ENCODE measurements at regions not wholly inside any gene's neighbourhood (a gene's known extent, or its start where the extent isn't known, plus 50 kb on each side); places are given as distances from the start of the nearest gene placed in this dataset.
A peak's percentile ranks its signal among the peaks of the same experiment; 100 is the strongest.

DNA sequence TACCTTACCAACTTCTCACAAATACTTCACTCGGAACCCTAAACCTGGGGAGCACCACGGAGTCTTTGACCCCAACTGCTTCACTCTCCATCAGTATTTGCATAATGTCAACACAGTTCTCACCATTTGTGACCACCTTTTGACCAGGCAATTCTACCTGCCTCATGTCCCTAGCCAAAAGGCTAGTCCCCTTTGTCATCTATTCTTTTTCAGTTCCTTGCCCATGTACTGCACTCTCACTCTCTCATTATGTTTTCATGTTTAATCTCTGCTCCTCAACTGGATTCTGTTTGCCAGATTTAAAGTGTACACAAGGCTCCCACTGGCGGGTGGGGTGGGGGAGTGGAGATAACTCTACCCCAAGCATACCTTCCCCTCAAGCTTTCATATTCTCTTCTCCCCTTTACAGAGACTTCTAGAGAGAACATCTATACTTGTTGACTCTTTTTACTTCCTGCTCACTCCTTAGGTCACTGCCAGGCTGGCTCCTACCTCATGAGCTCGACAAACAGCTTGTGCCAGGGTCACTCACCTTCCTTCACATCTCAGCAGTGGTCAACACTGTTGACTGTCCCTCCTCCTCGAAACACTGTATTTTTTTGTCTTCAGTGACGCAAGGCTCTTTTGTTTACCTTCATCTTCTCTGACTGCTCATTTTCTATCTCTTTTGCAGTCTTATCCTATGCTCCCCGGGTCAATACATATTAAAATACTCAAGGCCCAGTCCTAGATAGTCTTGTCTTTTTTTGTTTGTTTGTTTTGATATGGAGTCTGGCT, 88.7 kb upstream of the MAP4K3 start:
- 88% methylated on average over 7 of the region's 7 CpGs for WGBS, 2 donors
- no peak for ATAC-seq (ENCODE audit: insufficient read depth, low FRiP score)
- TF ChIP-seq, protein P1, sequence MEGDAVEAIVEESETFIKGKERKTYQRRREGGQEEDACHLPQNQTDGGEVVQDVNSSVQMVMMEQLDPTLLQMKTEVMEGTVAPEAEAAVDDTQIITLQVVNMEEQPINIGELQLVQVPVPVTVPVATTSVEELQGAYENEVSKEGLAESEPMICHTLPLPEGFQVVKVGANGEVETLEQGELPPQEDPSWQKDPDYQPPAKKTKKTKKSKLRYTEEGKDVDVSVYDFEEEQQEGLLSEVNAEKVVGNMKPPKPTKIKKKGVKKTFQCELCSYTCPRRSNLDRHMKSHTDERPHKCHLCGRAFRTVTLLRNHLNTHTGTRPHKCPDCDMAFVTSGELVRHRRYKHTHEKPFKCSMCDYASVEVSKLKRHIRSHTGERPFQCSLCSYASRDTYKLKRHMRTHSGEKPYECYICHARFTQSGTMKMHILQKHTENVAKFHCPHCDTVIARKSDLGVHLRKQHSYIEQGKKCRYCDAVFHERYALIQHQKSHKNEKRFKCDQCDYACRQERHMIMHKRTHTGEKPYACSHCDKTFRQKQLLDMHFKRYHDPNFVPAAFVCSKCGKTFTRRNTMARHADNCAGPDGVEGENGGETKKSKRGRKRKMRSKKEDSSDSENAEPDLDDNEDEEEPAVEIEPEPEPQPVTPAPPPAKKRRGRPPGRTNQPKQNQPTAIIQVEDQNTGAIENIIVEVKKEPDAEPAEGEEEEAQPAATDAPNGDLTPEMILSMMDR (IDR thresholded peaks at IDR 0.05; ENCODE audit: control extremely low read depth, extremely low read depth), result no peak
- DNase-seq, result no peak
- Histone ChIP-seq H3K9ac (ENCODE audit: insufficient read depth in 1 of 2, low read length in 2 of 2) (no peak overlapping the region), H3K27me3 (ENCODE audit: control insufficient read depth in 3 of 3, insufficient read depth in 3 of 3, low read length in 2 of 3) (no peaks in the 10 kb centered on the region), H3K36me3 (ENCODE audit: control insufficient read depth in 4 of 4, insufficient read depth in 4 of 4, low read length in 4 of 4) (no peaks in the 10 kb centered on the region), H3K4me3 (no peak overlapping the region), H3K9me3 (ENCODE audit: control insufficient read depth in 4 of 4, insufficient read depth in 3 of 4, low read length in 3 of 4) (peaks cover 0 to 5% (median 2%) of the 10 kb centered on the region in 4 donors), H3K4me1 (ENCODE audit: control insufficient read depth in 5 of 5, insufficient read depth in 5 of 5, low read length in 5 of 5) (peaks cover 0 to 23% (median 2%) of the 10 kb centered on the region in 5 donors), H3K27ac (ENCODE audit: low read depth in 1 of 2, low read length in 1 of 2) (peak overlapping the region in 1 of 2 donors; percentile 3)

DNA sequence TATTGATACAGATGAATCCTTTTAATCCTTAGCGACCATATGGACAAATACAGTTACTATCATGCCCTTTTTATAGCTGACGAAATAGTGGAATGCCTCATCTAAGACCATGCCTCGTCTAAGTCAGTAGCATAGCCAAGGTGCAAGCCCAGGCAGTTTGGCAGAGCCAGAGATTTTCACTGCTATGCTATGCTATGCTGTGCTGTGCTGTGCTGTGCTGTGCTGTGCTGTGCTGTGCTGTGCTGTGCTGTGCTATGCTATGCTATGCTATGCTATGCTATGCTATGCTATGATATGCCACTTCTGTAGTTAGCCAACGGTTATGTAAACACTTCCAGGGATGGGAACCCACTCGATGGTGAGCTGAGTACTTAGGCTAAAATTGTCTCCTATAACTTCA, 91.6 kb upstream of the MAP4K3 start:
- DNase-seq (no peak), ATAC-seq (ENCODE audit: insufficient read depth, low FRiP score) (no peak)
- Histone ChIP-seq H3K4me1 (ENCODE audit: control insufficient read depth in 5 of 5, insufficient read depth in 5 of 5, low read length in 5 of 5) (peaks cover 0 to 22% (median 4%) of the 10 kb centered on the region in 5 donors), H3K9ac (ENCODE audit: insufficient read depth in 1 of 2, low read length in 2 of 2) (no peak overlapping the region), H3K36me3 (ENCODE audit: control insufficient read depth in 4 of 4, insufficient read depth in 4 of 4, low read length in 4 of 4) (no peaks in the 10 kb centered on the region), H3K27ac (ENCODE audit: low read depth in 1 of 2, low read length in 1 of 2) (no peak overlapping the region), H3K4me3 (no peak overlapping the region), H3K27me3 (ENCODE audit: control insufficient read depth in 3 of 3, insufficient read depth in 3 of 3, low read length in 2 of 3) (no peaks in the 10 kb centered on the region), H3K9me3 (ENCODE audit: control insufficient read depth in 4 of 4, insufficient read depth in 3 of 4, low read length in 3 of 4) (no peaks in the 10 kb centered on the region)
- 76 to 83% methylated on average over 5 of the region's 5 CpGs for WGBS, 2 donors
- TF ChIP-seq, protein P1 (IDR thresholded peaks at IDR 0.05; ENCODE audit: control extremely low read depth, extremely low read depth), result no peak

DNA sequence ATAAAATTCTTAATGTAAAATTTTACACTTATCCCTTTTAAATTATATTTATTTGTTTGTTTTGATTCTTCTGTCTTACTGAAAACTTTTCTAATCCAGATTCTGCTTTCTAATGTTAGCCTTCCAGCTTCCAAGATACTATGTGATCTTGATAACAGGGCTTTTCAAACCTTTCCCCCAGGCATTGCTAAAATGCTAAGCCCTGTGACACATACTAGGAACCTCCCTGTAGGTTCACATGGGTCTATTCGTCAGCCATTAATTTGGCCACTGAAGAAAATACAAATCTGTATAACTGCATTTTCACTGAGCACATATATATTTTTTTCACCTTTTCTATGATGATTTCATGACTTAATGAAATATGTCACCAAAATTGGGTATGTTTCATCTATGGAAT, 92.8 kb upstream of the MAP4K3 start:
- Histone ChIP-seq H3K9ac (ENCODE audit: insufficient read depth in 1 of 2, low read length in 2 of 2) (no peak overlapping the region), H3K9me3 (ENCODE audit: control insufficient read depth in 4 of 4, insufficient read depth in 3 of 4, low read length in 3 of 4) (no peaks in the 10 kb centered on the region), H3K27ac (ENCODE audit: low read depth in 1 of 2, low read length in 1 of 2) (no peak overlapping the region), H3K4me3 (no peak overlapping the region), H3K27me3 (ENCODE audit: control insufficient read depth in 3 of 3, insufficient read depth in 3 of 3, low read length in 2 of 3) (no peaks in the 10 kb centered on the region), H3K36me3 (ENCODE audit: control insufficient read depth in 4 of 4, insufficient read depth in 4 of 4, low read length in 4 of 4) (no peaks in the 10 kb centered on the region), H3K4me1 (ENCODE audit: control insufficient read depth in 5 of 5, insufficient read depth in 5 of 5, low read length in 5 of 5) (peaks cover 0 to 13% (median 4%) of the 10 kb centered on the region in 5 donors)
- WGBS, 2 donors, result 88 to 93% methylated on average over 1 of the region's 1 CpG
- ATAC-seq (ENCODE audit: insufficient read depth, low FRiP score) (no peak), DNase-seq (no peak)
- TF ChIP-seq, protein P1 (IDR thresholded peaks at IDR 0.05; ENCODE audit: control extremely low read depth, extremely low read depth), result no peak

Measured in lung (tissue), 11 donors.